ENCODE measurements at regions not wholly inside any gene's neighbourhood (a gene's known extent, or its start where the extent isn't known, plus 50 kb on each side); places are given as distances from the start of the nearest gene placed in this dataset.

DNA sequence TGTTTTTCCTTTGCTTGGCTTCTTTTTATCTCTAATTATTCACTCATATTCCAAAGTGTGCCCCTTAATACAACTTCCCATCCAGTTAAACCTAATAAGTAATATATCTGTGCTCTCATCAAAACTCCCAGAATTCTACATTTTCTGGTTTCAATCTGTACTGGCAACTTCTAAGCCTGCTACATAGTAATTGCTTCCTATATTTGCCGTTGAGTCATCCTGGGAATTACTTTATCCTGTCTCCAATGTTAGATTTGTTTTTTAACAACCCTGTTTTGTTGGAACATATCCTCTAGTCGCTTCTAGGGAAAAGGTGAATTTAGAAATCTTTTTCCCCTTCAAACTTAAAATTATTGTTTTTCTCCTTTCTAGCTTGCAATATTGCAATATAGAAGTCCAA is 620.5 kb upstream of the PKN2 start:
- Histone ChIP-seq H3K27me3 (ENCODE audit: insufficient read depth, poor library complexity, severe bottlenecking) (no peaks in the 10 kb centered on the region), H3K4me3 (replicated peaks; ENCODE audit: insufficient read depth, low read length) (no peak overlapping the region), H3K27ac (replicated peaks) (no peak overlapping the region)
- DNase-seq (ENCODE audit: low read depth in 1 of 2, low spot score in 1 of 2) = no peak
- TF ChIP-seq POLR2AphosphoS5 (IDR thresholded peaks at IDR 0.05; ENCODE audit: low read depth) = no peak
- TF ChIP-seq, protein P1, sequence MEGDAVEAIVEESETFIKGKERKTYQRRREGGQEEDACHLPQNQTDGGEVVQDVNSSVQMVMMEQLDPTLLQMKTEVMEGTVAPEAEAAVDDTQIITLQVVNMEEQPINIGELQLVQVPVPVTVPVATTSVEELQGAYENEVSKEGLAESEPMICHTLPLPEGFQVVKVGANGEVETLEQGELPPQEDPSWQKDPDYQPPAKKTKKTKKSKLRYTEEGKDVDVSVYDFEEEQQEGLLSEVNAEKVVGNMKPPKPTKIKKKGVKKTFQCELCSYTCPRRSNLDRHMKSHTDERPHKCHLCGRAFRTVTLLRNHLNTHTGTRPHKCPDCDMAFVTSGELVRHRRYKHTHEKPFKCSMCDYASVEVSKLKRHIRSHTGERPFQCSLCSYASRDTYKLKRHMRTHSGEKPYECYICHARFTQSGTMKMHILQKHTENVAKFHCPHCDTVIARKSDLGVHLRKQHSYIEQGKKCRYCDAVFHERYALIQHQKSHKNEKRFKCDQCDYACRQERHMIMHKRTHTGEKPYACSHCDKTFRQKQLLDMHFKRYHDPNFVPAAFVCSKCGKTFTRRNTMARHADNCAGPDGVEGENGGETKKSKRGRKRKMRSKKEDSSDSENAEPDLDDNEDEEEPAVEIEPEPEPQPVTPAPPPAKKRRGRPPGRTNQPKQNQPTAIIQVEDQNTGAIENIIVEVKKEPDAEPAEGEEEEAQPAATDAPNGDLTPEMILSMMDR (IDR thresholded peaks at IDR 0.05; ENCODE audit: insufficient read depth, low read length) = no peak
- no peak for TF ChIP-seq GABPA (IDR thresholded peaks at IDR 0.05; ENCODE audit: low read depth)

DNA sequence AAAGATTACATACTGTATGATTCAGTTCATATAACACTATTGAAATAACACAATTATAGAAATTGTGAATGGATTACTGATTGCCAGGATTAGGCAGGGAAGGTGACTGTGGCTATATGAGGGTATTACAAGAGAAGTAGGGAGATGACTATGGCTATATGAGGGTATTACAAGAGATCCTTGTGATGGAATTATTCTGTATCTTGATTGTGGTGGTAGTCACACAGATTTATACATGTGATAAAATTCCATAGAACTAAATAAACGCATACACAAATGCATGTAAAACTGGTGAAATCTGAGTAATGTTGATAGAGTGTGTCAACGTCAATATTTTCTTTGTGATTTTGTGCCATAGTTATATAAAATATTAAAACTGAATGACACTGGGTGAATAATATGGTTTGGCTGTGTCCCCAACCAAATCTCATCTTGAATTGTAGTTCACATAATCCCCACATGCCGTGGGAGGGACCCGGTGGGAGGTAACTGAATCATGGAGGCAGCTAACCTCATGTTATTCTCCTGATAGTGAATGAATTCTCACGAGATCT is 615.6 kb upstream of the PKN2 start:
- TF ChIP-seq, protein P1 (IDR thresholded peaks at IDR 0.05; ENCODE audit: insufficient read depth, low read length) = no peak
- TF ChIP-seq POLR2AphosphoS5 (IDR thresholded peaks at IDR 0.05; ENCODE audit: low read depth) (no peak), GABPA (IDR thresholded peaks at IDR 0.05; ENCODE audit: low read depth) (no peak), SPI1 (IDR thresholded peaks at IDR 0.05; ENCODE audit: borderline replicate concordance, low read depth) (no peak)
- TF ChIP-seq, protein P2, sequence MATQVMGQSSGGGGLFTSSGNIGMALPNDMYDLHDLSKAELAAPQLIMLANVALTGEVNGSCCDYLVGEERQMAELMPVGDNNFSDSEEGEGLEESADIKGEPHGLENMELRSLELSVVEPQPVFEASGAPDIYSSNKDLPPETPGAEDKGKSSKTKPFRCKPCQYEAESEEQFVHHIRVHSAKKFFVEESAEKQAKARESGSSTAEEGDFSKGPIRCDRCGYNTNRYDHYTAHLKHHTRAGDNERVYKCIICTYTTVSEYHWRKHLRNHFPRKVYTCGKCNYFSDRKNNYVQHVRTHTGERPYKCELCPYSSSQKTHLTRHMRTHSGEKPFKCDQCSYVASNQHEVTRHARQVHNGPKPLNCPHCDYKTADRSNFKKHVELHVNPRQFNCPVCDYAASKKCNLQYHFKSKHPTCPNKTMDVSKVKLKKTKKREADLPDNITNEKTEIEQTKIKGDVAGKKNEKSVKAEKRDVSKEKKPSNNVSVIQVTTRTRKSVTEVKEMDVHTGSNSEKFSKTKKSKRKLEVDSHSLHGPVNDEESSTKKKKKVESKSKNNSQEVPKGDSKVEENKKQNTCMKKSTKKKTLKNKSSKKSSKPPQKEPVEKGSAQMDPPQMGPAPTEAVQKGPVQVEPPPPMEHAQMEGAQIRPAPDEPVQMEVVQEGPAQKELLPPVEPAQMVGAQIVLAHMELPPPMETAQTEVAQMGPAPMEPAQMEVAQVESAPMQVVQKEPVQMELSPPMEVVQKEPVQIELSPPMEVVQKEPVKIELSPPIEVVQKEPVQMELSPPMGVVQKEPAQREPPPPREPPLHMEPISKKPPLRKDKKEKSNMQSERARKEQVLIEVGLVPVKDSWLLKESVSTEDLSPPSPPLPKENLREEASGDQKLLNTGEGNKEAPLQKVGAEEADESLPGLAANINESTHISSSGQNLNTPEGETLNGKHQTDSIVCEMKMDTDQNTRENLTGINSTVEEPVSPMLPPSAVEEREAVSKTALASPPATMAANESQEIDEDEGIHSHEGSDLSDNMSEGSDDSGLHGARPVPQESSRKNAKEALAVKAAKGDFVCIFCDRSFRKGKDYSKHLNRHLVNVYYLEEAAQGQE (IDR thresholded peaks at IDR 0.05; ENCODE audit: insufficient replicate concordance, low read depth) = no peak
- DNase-seq (ENCODE audit: low read depth in 1 of 2, low spot score in 1 of 2) = no peak
- Histone ChIP-seq H3K27me3 (ENCODE audit: insufficient read depth, poor library complexity, severe bottlenecking) (no peaks in the 10 kb centered on the region), H3K4me3 (replicated peaks; ENCODE audit: insufficient read depth, low read length) (no peak overlapping the region), H3K27ac (replicated peaks) (no peak overlapping the region)

DNA sequence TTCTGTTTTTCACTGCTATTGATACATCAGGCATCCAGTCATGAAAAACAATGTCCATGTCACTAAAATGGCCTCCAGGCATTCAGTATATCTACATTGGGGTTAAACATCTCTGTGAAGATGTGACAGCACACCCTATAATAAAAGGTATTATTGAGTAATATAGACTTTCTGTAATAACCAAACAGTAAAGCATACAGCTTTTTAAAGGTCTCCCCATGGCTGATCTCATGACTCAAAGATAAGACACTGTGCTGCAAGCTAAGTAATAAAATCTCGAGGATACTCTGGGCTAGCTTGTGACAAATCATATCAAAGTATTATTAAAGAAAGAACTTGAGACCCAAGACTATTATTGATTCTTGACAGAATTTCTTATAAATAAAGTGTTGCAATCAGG is 613.1 kb upstream of the PKN2 start:
- Histone ChIP-seq H3K27me3 (ENCODE audit: insufficient read depth, poor library complexity, severe bottlenecking) (no peaks in the 10 kb centered on the region), H3K4me3 (replicated peaks; ENCODE audit: insufficient read depth, low read length) (no peak overlapping the region), H3K27ac (replicated peaks) (no peak overlapping the region)
- TF ChIP-seq, protein P2 (IDR thresholded peaks at IDR 0.05; ENCODE audit: insufficient replicate concordance, low read depth) = no peak
- TF ChIP-seq POLR2AphosphoS5 (IDR thresholded peaks at IDR 0.05; ENCODE audit: low read depth) = no peak
- no peak for TF ChIP-seq SPI1 (IDR thresholded peaks at IDR 0.05; ENCODE audit: borderline replicate concordance, low read depth)
- TF ChIP-seq, protein P1 (IDR thresholded peaks at IDR 0.05; ENCODE audit: insufficient read depth, low read length) = no peak
- no peak for TF ChIP-seq GABPA (IDR thresholded peaks at IDR 0.05; ENCODE audit: low read depth)
- DNase-seq (ENCODE audit: low read depth in 1 of 2, low spot score in 1 of 2) = no peak

DNA sequence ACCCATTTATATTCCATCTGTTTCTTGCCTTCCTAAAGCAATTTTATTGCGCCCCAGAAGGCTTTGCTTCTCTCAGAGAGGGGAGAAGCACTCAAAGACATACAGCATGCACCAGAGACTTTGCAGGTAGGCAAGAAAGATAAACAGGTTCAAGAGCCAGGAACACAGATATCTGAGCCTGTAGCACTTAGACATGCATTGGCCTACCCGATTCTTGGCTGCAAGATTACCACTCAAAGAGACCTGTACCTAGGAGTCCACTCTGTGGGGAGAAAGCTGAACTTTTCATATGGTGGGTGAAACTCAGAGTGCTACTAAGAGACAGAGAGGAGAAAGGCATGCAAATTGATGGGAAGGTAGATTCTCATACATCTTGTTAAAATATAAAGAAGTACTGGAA is 609.4 kb upstream of the PKN2 start:
- Histone ChIP-seq H3K27me3 (ENCODE audit: insufficient read depth, poor library complexity, severe bottlenecking) (no peaks in the 10 kb centered on the region), H3K4me3 (replicated peaks; ENCODE audit: insufficient read depth, low read length) (no peak overlapping the region), H3K27ac (replicated peaks) (no peak overlapping the region)
- DNase-seq (ENCODE audit: low read depth in 1 of 2, low spot score in 1 of 2) = no peak
- TF ChIP-seq, protein P1 (IDR thresholded peaks at IDR 0.05; ENCODE audit: insufficient read depth, low read length) = no peak
- no peak for TF ChIP-seq POLR2AphosphoS5 (IDR thresholded peaks at IDR 0.05; ENCODE audit: low read depth)
- TF ChIP-seq SPI1 (IDR thresholded peaks at IDR 0.05; ENCODE audit: borderline replicate concordance, low read depth) = no peak
- TF ChIP-seq, protein P2 (IDR thresholded peaks at IDR 0.05; ENCODE audit: insufficient replicate concordance, low read depth) = no peak
- TF ChIP-seq GABPA (IDR thresholded peaks at IDR 0.05; ENCODE audit: low read depth) = no peak

Data from HL-60 (cell line).